MV-4-11 (cell line): ENCODE measurements at regions not wholly inside any gene's neighbourhood (a gene's known extent, or its start where the extent isn't known, plus 50 kb on each side); places are given as distances from the start of the nearest gene placed in this dataset.
"Not testable (repeated sequence)": the region's sequence is repeated elsewhere in the genome, so short reads cannot be mapped to it uniquely, and the experiment has no call there.

Experiments
- DNase-seq: peaks from one replicate; lab custom pipeline; 2025; lab: John Stamatoyannopoulos, UW

- DNase-seq = no peak
These were observed 348.6 kb upstream of the KCNH7 start for GRCh38 chr2:163187119-163187518.

GRCh38 chr2:163185160-163185559 lies 346.6 kb upstream of the KCNH7 start:
- no peak for DNase-seq

- DNase-seq = no peak
These were observed 344.3 kb upstream of the KCNH7 start for GRCh38 chr2:163182764-163183354.

- no peak for DNase-seq
These were observed 339.0 kb upstream of the KCNH7 start for GRCh38 chr2:163177592-163177991.

GRCh38 chr2:163175294-163175693 lies 336.7 kb upstream of the KCNH7 start:
- no peak for DNase-seq

- no peak for DNase-seq
These were observed 335.0 kb upstream of the KCNH7 start for GRCh38 chr2:163173591-163173990.

- DNase-seq = no peak
These were observed 333.4 kb upstream of the KCNH7 start for GRCh38 chr2:163171786-163172530.

GRCh38 chr2:163157891-163158496 lies 319.4 kb upstream of the KCNH7 start:
- DNase-seq = no peak

- DNase-seq = no peak
These were observed 318.8 kb upstream of the KCNH7 start for GRCh38 chr2:163157411-163157810.

GRCh38 chr2:163155925-163156324 lies 317.4 kb upstream of the KCNH7 start:
- DNase-seq = no peak

- DNase-seq = no peak
These were observed 316.8 kb upstream of the KCNH7 start for GRCh38 chr2:163155279-163155883.

GRCh38 chr2:163142618-163143017 lies 304.1 kb upstream of the KCNH7 start:
- DNase-seq = no peak

GRCh38 chr2:163138947-163139346 lies 300.4 kb upstream of the KCNH7 start:
- no peak for DNase-seq

GRCh38 chr2:163135256-163135655 lies 296.7 kb upstream of the KCNH7 start:
- no peak for DNase-seq

GRCh38 chr2:163133602-163134001 lies 295.0 kb upstream of the KCNH7 start:
- DNase-seq = no peak

- DNase-seq = peak; percentile 2
These were observed 294.3 kb upstream of the KCNH7 start for GRCh38 chr2:163132850-163133249.

GRCh38 chr2:163132207-163132606 lies 293.6 kb upstream of the KCNH7 start:
- DNase-seq = not testable (repeated sequence)

GRCh38 chr2:163123526-163123925 lies 285.0 kb upstream of the KCNH7 start:
- DNase-seq = no peak

- DNase-seq = no peak
These were observed 283.7 kb upstream of the KCNH7 start for GRCh38 chr2:163122257-163122656.

GRCh38 chr2:163121483-163121882 lies 282.9 kb upstream of the KCNH7 start:
- DNase-seq = no peak

- no peak for DNase-seq
These were observed 281.4 kb upstream of the KCNH7 start for GRCh38 chr2:163119966-163120365.

GRCh38 chr2:163086940-163087339 lies 248.4 kb upstream of the KCNH7 start:
- DNase-seq = no peak
